GM13976 (cell line): ENCODE measurements at regions not wholly inside any gene's neighbourhood (a gene's known extent, or its start where the extent isn't known, plus 50 kb on each side); places are given as distances from the start of the nearest gene placed in this dataset.

ENCODE experiments used
- DNase-seq: peaks from one replicate; pipeline ENCODE4 v3.0.0; 2012; ENCODE audit warnings: low spot score
- CTCF ChIP-seq: IDR thresholded peaks from 2 replicates; pipeline ENCODE4 v1.5.1; 2012; ENCODE audit warnings: borderline replicate concordance, mild to moderate bottlenecking; ENCODE audit not compliant: insufficient read depth; ENCODE audit errors: extremely low read depth, missing control alignments, control extremely low read depth
- in situ Hi-C: fragments of 300-500 bp; cut with MboI; formaldehyde crosslinking; loops from one replicate; pipeline ENCODE4 v1.12.0; 2022; ENCODE audit warnings: low sequenced_read_pairs, mixed read lengths, inconsistent platforms; ENCODE audit not compliant: unreplicated experiment

- DNase-seq: no peak
- in situ Hi-C loops: no loop called here
- no peak for TF ChIP-seq CTCF
Observed at GRCh38 chr22:48592488-48592887, 1235.2 kb downstream of the BRD1 start.

GRCh38 chr22:48592066-48592345 lies 1235.7 kb downstream of the BRD1 start:
- in situ Hi-C loops: no loop called here
- TF ChIP-seq CTCF: no peak
- no peak for DNase-seq

- in situ Hi-C loops: no loop called here
- DNase-seq: no peak
- no peak for TF ChIP-seq CTCF
Observed at GRCh38 chr22:48591286-48592065, 1236.2 kb downstream of the BRD1 start.

- in situ Hi-C loops: no loop called here
- TF ChIP-seq CTCF: no peak
- DNase-seq: no peak
Observed at GRCh38 chr22:48589901-48590300, 1237.8 kb downstream of the BRD1 start.

- in situ Hi-C loops: no loop called here
- no peak for TF ChIP-seq CTCF
- DNase-seq: no peak
Observed at GRCh38 chr22:48588878-48589450, 1238.7 kb downstream of the BRD1 start.

- TF ChIP-seq CTCF: no peak
- no peak for DNase-seq
- in situ Hi-C loops: no loop called here
Observed at GRCh38 chr22:48588151-48588877, 1239.4 kb downstream of the BRD1 start.
